BLaER1 treated with 17β-estradiol and CSF1 and Interleukin-3, amounts not matched to agents 10 nM and 100 nM (cell line): ENCODE measurements at regions not wholly inside any gene's neighbourhood (a gene's known extent, or its start where the extent isn't known, plus 50 kb on each side); places are given as distances from the start of the nearest gene placed in this dataset.
"Not testable (repeated sequence)": the region's sequence is repeated elsewhere in the genome, so short reads cannot be mapped to it uniquely, and the experiment has no call there.

ENCODE experiments used
- H3K27ac ChIP-seq, 11 experiments: shearing (Covaris generic); formaldehyde crosslinking; 2 replicates each; pipeline ENCODE4 v1.8.1; 2022
- H3K27me3 ChIP-seq, 11 experiments: shearing (Covaris generic); formaldehyde crosslinking; 2 replicates each; pipeline ENCODE4 v1.8.1; 2022
- H3K36me3 ChIP-seq, 11 experiments: shearing (Covaris generic); formaldehyde crosslinking; 2 replicates each; pipeline ENCODE4 v1.8.1; 2022
- H3K4me1 ChIP-seq, 10 experiments: shearing (Covaris generic); formaldehyde crosslinking; 2 replicates each; pipeline ENCODE4 v1.8.1; 2022
- H3K4me2 ChIP-seq, 11 experiments: shearing (Covaris generic); formaldehyde crosslinking; 2 replicates each; pipeline ENCODE4 v1.8.1; 2022
- H3K4me3 ChIP-seq, 10 experiments: shearing (Covaris generic); formaldehyde crosslinking; 2 replicates each; pipeline ENCODE4 v1.8.1; 2022
- H3K9ac ChIP-seq, 11 experiments: shearing (Covaris generic); formaldehyde crosslinking; 2 replicates each; pipeline ENCODE4 v1.8.1; 2022
- H3K9me3 ChIP-seq, 11 experiments: shearing (Covaris generic); formaldehyde crosslinking; replicated peaks in 1 of 11; 2 replicates each; pipeline ENCODE4 v1.8.1; 2022
- H4K20me1 ChIP-seq, 11 experiments: shearing (Covaris generic); formaldehyde crosslinking; 2 replicates each; pipeline ENCODE4 v1.8.1; 2022
- Cebpa-rat ChIP-seq, 11 experiments: shearing (Covaris generic); IDR thresholded peaks; 2 replicates each; pipeline ENCODE4 v1.8.1; 2022

DNA sequence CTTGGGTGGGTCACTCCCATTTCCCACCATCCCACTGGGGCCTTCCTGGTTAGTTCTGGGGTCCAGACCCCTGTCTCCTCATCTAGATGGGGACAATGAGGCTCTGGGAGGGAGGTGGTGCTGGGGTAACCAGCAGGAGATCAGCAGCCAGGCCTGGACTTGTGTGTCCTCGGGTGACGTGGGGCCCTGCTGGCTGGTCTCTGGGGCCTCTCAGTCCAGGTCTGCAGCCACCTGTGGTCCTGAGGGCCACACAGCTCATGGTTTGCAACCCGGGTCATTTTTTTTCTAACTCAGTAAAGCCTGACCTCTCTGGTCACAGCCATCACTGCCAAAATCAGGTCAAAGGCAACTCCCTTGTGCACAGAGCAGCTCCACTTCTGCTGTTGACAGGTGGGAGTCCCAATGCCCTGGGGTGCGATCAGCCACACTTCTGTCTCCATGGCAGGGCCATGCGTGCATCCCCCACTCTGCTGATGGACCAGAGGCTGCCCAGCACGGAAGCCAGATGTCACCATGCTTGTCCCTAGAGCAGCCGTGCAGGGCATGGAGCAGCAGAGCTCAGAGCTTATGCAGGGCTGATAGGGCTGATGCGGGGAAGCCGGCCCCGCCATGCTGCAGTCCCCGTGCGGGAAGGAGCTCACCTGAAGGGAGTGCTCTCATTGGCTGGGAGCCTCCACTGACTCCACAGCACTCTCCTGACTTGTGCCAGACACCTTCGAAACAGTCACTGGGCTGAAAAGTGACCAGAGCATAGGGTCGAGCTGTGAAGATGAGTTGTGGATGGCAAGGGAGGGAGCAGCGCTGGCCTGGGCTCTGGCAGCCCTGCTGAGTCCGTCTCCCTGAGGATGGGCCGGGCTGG lies 250.9 kb downstream of the ADGRD1 start:
- no peaks in the 10 kb centered on the region for H3K27me3 ChIP-seq
- no peaks in the 10 kb centered on the region for H4K20me1 ChIP-seq
- no peak overlapping the region for H3K9ac ChIP-seq
- no peaks in the 10 kb centered on the region; a peak in 1 of 22 replicates for H3K9me3 ChIP-seq
- TF ChIP-seq Cebpa-rat (IDR thresholded peaks at IDR 0.05) = no peak
- H3K27ac ChIP-seq = no peak overlapping the region
- no peak overlapping the region for H3K4me3 ChIP-seq
- peak overlapping the region in 5 of 11 experiments; percentile 15 to 40 (median 24); a peak in 8 of 22 replicates for H3K4me2 ChIP-seq
- H3K4me1 ChIP-seq = peaks cover 6 to 45% (median 17%) of the 10 kb centered on the region in 10 experiments; a peak in 19 of 20 replicates
- no peaks in the 10 kb centered on the region for H3K36me3 ChIP-seq

DNA sequence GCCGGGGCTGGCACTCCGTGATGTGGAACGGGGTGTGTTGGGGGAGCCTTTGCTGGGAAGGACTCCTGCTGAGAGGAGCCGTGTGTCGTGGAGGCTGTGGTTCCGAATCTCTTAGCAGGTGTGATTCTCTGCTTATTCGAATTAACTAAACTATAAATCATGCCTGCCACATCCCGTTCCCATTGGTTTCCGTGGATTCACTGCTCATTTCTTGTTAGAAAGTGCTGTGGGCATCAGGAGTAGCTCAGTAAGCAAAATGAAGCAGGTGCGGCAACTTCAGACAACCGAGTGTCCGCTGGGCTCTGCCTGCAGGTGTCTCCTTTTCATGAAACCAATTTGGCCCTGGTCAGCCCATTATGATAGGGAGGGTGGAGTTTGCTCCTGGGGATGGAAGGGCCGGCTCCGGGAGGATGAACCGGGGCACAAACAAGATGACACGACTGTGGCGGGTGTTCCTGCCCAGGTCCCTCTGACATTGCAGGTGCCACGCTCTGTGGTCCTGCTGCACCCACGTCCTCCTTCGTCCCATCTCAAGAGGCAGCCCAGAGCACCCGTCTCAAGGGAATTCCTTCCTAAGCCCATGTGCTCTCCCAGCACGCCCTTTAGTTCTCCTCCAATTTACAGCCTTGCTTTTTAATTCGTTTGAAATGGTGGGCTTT lies 251.7 kb downstream of the ADGRD1 start:
- not testable (repeated sequence) for H4K20me1 ChIP-seq, H3K9me3 ChIP-seq, H3K27me3 ChIP-seq, H3K4me3 ChIP-seq, H3K9ac ChIP-seq, H3K36me3 ChIP-seq, H3K27ac ChIP-seq
- H3K4me1 ChIP-seq = peaks cover 13 to 53% (median 25%) of the 10 kb centered on the region in 10 experiments; a peak in 19 of 20 replicates
- peak overlapping the region in 1 of 11 experiments; percentile 4; a peak in 1 of 22 replicates for H3K4me2 ChIP-seq

DNA sequence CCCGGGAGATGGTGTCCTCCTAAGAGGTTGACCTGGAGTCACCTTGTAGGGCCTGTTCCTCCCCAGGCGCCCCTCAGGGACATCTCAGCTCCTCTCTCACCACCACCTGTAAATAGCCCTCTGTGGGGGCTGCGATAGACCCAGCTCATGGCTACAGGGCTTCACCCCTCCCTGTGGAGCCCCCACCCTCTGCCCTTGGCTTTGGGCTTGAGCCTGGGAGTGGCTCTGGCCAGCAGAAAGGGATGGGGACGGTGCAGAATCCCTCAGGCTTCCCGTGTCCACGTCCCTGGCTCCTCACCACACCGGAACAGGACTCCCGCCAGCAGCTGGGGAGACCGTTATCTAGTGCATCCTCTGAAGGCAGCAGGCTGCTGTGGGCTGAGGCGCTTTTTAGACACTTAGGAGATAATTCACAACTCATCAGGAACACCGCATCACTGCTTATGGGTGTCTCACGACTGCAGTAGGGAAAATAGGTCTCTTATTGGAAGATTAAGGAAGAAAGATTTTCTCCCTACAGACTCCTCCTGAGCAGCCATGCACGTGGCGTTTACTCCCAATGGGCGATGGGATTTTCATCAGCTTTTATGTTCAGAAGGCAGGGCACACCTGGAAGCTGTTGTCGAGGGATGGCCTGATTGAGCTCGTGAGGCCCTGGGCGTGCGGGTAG lies 253.1 kb downstream of the ADGRD1 start:
- Histone ChIP-seq H3K4me2 (0 out of 22 replicates have a peak overlapping the region, but pooled peaks of 1 of the 11 experiments have one; percentile 18), H3K4me1 (peaks cover 14 to 66% (median 37%) of the 10 kb centered on the region in 10 experiments; a peak in 19 of 20 replicates)
- not testable (repeated sequence) for H3K9me3 ChIP-seq, H3K36me3 ChIP-seq, H3K27ac ChIP-seq, H3K4me3 ChIP-seq, H4K20me1 ChIP-seq, H3K9ac ChIP-seq, H3K27me3 ChIP-seq

DNA sequence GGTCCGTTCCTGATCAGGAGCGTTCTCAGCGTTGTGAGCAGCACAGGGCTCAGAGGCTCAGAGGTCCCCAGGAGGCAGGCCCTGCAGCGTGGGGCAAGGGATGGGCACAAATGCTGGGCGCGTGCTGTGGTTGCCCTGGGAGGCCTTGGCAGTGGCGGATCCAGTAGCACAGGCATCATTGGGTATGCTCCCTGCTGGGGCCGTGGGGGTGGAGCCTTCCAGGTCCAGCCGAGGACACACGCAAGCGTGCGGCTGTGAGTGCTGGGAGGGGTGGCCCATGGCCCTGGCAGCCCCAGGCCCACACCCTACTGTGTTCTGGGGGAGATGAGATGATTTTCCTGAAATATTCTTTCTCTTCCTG lies 253.6 kb downstream of the ADGRD1 start:
- not testable (repeated sequence) for H3K27ac ChIP-seq, H4K20me1 ChIP-seq, H3K4me3 ChIP-seq, H3K9ac ChIP-seq, H3K27me3 ChIP-seq, H3K9me3 ChIP-seq, H3K36me3 ChIP-seq
- Histone ChIP-seq H3K4me2 (0 out of 22 replicates have a peak overlapping the region, but pooled peaks of 2 of the 11 experiments have one; percentile 12 to 18), H3K4me1 (peaks cover 14 to 71% (median 41%) of the 10 kb centered on the region in 10 experiments; a peak in 19 of 20 replicates)

DNA sequence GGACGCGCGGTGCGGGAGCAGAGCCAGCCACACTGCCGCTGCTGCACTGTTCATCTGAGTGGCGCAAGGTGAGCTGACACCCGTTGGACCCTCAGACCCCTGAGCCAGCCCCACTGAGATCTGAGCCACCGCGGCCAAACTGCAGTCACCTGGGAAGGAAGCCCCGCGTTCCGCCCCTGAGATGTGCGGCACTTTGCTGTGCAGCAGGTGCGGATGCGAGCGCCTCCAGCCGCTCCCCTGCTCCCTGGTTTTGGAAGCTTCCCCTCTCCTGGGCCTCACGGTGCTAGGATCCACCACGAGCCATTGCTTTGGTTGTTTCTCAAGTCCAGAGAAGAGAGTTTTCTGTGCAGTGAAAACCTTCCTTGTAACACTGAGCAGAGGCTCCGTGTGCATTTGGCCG lies 254.1 kb downstream of the ADGRD1 start:
- H3K27ac ChIP-seq, H3K4me2 ChIP-seq, H3K9me3 ChIP-seq, H3K27me3 ChIP-seq, H3K9ac ChIP-seq, H3K4me3 ChIP-seq, H3K36me3 ChIP-seq, H4K20me1 ChIP-seq: not testable (repeated sequence)
- peaks cover 14 to 65% (median 40%) of the 10 kb centered on the region in 10 experiments; a peak in 19 of 20 replicates for H3K4me1 ChIP-seq

DNA sequence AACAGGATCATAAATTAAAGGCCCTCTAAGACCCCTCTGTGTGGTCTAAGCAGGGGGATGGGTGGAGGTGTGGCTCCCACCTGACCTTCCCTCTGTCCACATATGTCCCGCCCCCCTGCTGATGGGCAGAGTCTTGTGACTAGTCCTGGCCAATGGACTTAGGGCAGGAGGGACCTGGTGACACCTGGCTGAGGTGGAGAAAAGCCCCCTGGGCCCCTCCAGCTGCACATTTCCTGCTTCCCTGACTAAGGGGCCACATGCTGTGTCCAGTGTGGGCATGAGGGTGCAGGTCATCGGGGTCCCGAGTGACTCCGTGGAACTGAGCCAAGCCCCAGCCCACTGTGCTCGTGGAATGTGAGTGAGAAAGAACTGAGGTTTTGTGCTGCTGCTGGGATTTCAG lies 254.7 kb downstream of the ADGRD1 start:
- no peak for TF ChIP-seq Cebpa-rat (IDR thresholded peaks at IDR 0.05)
- Histone ChIP-seq H3K27ac (no peak overlapping the region), H3K4me3 (no peak overlapping the region), H3K4me1 (peaks cover 14 to 60% (median 40%) of the 10 kb centered on the region in 10 experiments; a peak in 19 of 20 replicates), H3K9ac (no peak overlapping the region), H3K27me3 (no peaks in the 10 kb centered on the region), H3K4me2 (no peak overlapping the region), H4K20me1 (no peaks in the 10 kb centered on the region), H3K9me3 (peaks cover under 1 to 7% (median 6%) of the 10 kb centered on the region in 11 experiments; a peak in 17 of 22 replicates), H3K36me3 (no peaks in the 10 kb centered on the region)

DNA sequence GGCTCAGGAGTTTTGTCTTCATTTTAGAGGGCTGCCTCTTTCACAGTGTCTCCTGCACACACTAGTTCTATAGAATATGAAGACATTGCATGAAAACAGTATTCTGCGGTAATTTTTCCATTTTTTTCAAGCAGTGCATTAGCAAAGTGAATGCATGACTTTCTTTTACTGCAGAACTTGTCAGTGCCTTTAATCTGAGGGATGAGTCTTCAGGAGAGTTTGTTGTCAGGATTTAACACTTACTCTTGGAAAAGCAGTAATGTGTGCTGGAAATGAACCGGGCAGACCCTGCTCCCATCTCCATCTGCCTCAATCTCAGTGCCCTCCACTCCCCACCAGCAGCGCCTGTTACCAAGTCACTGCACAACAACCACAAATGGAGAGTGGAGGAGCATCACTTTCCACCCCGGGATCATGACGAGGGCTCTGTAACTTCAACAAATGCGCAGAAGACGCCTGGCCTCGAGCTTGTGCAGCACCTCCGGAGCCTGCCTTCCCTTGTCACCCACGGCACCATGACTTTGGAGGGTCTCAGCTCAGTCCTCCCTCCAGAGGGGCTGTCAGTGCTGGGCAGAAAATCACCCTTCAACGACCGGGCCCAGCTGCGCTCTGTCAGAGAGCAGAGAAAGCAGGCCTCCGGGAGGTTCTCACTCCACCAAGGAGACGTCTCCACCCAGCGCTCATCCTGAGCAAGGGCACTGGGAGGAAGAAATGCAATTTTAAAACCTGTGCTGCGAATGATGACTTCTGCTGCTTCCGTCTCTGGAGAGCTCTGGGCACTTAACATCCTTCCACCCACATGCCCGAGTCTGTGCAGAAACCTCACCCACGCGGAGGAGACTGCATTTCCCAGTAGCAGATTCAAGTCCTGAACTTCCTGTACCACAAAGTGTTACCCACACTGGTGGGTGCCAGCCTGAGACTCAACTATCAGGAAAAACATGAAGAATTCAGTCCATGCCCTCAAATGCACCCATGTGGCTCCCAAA lies 255.7 kb downstream of the ADGRD1 start:
- Histone ChIP-seq H4K20me1 (no peaks in the 10 kb centered on the region), H3K9me3 (peaks cover 8 to 15% (median 13%) of the 10 kb centered on the region in 11 experiments; a peak in 19 of 22 replicates), H3K27ac (no peak overlapping the region), H3K4me2 (peak overlapping the region; percentile 25 to 73 (median 55)), H3K4me3 (no peak overlapping the region), H3K4me1 (peaks cover 14 to 51% (median 36%) of the 10 kb centered on the region in 10 experiments; a peak in 19 of 20 replicates), H3K27me3 (no peaks in the 10 kb centered on the region), H3K9ac (no peak overlapping the region), H3K36me3 (no peaks in the 10 kb centered on the region)
- no peak for TF ChIP-seq Cebpa-rat (IDR thresholded peaks at IDR 0.05)
